KMS-11 (cell line): ENCODE measurements at regions not wholly inside any gene's neighbourhood (a gene's known extent, or its start where the extent isn't known, plus 50 kb on each side); places are given as distances from the start of the nearest gene placed in this dataset.

Source experiments
- H2AFZ ChIP-seq: fragments of 200-600 bp; sonication (generic); 2 replicates; pipeline ENCODE4 v1.6.1; 2016; ENCODE audit warnings: antibody characterized with exemption, mixed run types, low read depth
- H3K27ac ChIP-seq: fragments of 200-600 bp; sonication (generic); 2 replicates; pipeline ENCODE4 v1.6.1; 2016; ENCODE audit warnings: mild to moderate bottlenecking, mixed run types
- H3K27me3 ChIP-seq: fragments of 200-600 bp; sonication (generic); 2 replicates; pipeline ENCODE4 v1.6.1; 2017; ENCODE audit warnings: mild to moderate bottlenecking, low read depth, mixed run types, moderate library complexity; ENCODE audit not compliant: insufficient read depth
- H3K36me3 ChIP-seq: fragments of 200-600 bp; sonication (generic); 2 replicates; pipeline ENCODE4 v1.6.1; 2017; ENCODE audit warnings: mild to moderate bottlenecking, mixed run types; ENCODE audit not compliant: insufficient read depth
- H3K4me1 ChIP-seq: fragments of 200-600 bp; sonication (generic); 2 replicates; pipeline ENCODE4 v1.6.1; 2016; ENCODE audit warnings: mild to moderate bottlenecking, low read depth, mixed run types; ENCODE audit not compliant: poor library complexity, severe bottlenecking
- H3K4me2 ChIP-seq: fragments of 200-600 bp; sonication (generic); 2 replicates; pipeline ENCODE4 v1.7.0; 2016; ENCODE audit warnings: mild to moderate bottlenecking, mixed run types
- H3K4me3 ChIP-seq: fragments of 200-600 bp; sonication (generic); IDR thresholded peaks from 2 replicates; pipeline ENCODE4 v1.6.1; 2017; ENCODE audit warnings: low read depth, low read length, mixed read lengths; ENCODE audit not compliant: insufficient read depth
- H3K79me2 ChIP-seq: fragments of 200-600 bp; sonication (generic); 2 replicates; pipeline ENCODE4 v1.6.1; 2016; ENCODE audit warnings: low read depth, mixed run types; ENCODE audit not compliant: insufficient read depth
- H3K9ac ChIP-seq: fragments of 200-600 bp; sonication (generic); 2 replicates; pipeline ENCODE4 v1.6.1; 2016; ENCODE audit warnings: mild to moderate bottlenecking, mixed run types
- H4K20me1 ChIP-seq: fragments of 200-600 bp; sonication (generic); 2 replicates; pipeline ENCODE4 v1.6.1; 2016; ENCODE audit warnings: mild to moderate bottlenecking, mixed run types; ENCODE audit not compliant: insufficient read depth
- TF ChIP-seq, protein P1 (sequence below): fragments of 200-600 bp; sonication (generic); conservative IDR thresholded peaks from 2 replicates; pipeline ENCODE4 v1.6.1; 2017; ENCODE audit warnings: low read depth, mild to moderate bottlenecking, antibody characterized with exemption, low read length, moderate library complexity, mixed read lengths

- Histone ChIP-seq H3K79me2 (no peaks in the 10 kb centered on the region), H3K4me3 (no peak overlapping the region), H3K9ac (no peak overlapping the region), H3K36me3 (no peaks in the 10 kb centered on the region), H2AFZ (no peak overlapping the region), H3K4me2 (no peak overlapping the region), H4K20me1 (no peaks in the 10 kb centered on the region), H3K27me3 (no peaks in the 10 kb centered on the region), H3K4me1 (no peaks in the 10 kb centered on the region), H3K27ac (no peak overlapping the region)
- TF ChIP-seq, protein P1, sequence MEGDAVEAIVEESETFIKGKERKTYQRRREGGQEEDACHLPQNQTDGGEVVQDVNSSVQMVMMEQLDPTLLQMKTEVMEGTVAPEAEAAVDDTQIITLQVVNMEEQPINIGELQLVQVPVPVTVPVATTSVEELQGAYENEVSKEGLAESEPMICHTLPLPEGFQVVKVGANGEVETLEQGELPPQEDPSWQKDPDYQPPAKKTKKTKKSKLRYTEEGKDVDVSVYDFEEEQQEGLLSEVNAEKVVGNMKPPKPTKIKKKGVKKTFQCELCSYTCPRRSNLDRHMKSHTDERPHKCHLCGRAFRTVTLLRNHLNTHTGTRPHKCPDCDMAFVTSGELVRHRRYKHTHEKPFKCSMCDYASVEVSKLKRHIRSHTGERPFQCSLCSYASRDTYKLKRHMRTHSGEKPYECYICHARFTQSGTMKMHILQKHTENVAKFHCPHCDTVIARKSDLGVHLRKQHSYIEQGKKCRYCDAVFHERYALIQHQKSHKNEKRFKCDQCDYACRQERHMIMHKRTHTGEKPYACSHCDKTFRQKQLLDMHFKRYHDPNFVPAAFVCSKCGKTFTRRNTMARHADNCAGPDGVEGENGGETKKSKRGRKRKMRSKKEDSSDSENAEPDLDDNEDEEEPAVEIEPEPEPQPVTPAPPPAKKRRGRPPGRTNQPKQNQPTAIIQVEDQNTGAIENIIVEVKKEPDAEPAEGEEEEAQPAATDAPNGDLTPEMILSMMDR = no peak
Measured at GRCh38 chr13:95406176-95406575, 104.9 kb upstream of the ABCC4 start.

DNA sequence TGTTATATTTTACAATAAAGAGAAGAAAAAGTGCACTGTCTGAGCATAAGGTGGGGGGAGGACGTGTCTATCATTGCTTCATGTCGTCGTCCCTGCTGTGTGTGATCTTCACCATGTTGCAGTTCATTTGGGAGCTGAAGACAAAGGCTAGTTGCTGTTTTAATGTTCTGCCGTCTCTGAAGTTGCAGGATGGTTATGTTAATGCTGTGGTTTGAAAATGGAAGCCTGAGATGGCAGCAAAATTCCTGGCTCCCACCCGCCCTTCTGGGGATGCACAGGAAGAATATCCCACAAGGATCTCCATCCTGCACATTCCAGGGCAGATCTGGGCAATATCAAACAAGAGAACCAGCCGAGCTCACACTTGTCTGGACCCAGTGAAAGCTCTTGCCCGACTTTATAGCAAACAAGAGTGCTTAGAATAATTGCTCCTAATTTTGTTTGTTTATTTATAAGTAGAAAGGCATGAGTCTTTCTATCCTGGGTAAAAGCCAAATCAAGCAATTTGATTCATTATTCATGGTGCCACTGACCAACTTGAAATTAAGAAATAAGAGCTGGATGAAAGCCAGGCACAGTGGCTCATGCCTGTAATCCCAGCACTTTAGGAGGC lies 110.3 kb upstream of the ABCC4 start:
- no peak overlapping the region for H3K4me2 ChIP-seq
- H3K27me3 ChIP-seq = no peaks in the 10 kb centered on the region
- no peaks in the 10 kb centered on the region for H3K36me3 ChIP-seq
- H3K27ac ChIP-seq = no peak overlapping the region
- no peaks in the 10 kb centered on the region for H3K4me1 ChIP-seq
- no peak overlapping the region for H3K9ac ChIP-seq
- TF ChIP-seq, protein P1 = no peak
- H3K79me2 ChIP-seq = no peaks in the 10 kb centered on the region
- H4K20me1 ChIP-seq = no peaks in the 10 kb centered on the region
- no peak overlapping the region for H2AFZ ChIP-seq
- no peak overlapping the region for H3K4me3 ChIP-seq

- TF ChIP-seq, protein P1 = no peak
- no peaks in the 10 kb centered on the region for H3K36me3 ChIP-seq
- H4K20me1 ChIP-seq = no peaks in the 10 kb centered on the region
- no peaks in the 10 kb centered on the region for H3K4me1 ChIP-seq
- no peak overlapping the region for H3K4me3 ChIP-seq
- H3K27me3 ChIP-seq = no peaks in the 10 kb centered on the region
- H3K27ac ChIP-seq = no peak overlapping the region
- H3K9ac ChIP-seq = no peak overlapping the region
- H3K4me2 ChIP-seq = no peak overlapping the region
- no peak overlapping the region for H2AFZ ChIP-seq
- H3K79me2 ChIP-seq = no peaks in the 10 kb centered on the region
Measured at GRCh38 chr13:95418946-95419345, 117.7 kb upstream of the ABCC4 start.

DNA sequence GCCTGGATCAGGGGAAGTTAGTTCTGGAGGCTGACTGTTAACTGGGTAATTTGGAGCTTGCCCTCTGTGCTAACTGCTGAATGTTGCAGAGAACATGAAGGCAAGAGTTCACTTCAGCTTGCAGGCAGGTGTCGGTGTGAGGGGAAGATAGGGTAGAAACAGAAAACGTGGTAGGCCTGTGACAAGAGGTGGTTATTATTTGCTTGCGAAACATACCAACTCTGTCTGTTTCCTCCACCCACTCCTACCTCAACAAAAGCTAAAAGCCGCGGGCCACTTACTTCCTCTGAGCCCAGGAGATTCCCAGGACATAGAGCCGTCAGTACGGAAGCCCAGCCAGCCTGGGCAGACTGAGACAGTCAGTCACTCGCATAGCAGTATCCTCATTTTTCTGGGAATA lies 119.2 kb upstream of the ABCC4 start:
- H3K79me2 ChIP-seq = no peaks in the 10 kb centered on the region
- no peaks in the 10 kb centered on the region for H3K4me1 ChIP-seq
- H3K27me3 ChIP-seq = no peaks in the 10 kb centered on the region
- no peak overlapping the region for H3K9ac ChIP-seq
- no peak overlapping the region for H3K4me3 ChIP-seq
- no peak overlapping the region for H2AFZ ChIP-seq
- H4K20me1 ChIP-seq = no peaks in the 10 kb centered on the region
- H3K4me2 ChIP-seq = no peak overlapping the region
- no peaks in the 10 kb centered on the region for H3K36me3 ChIP-seq
- TF ChIP-seq, protein P1 = no peak
- H3K27ac ChIP-seq = no peak overlapping the region
